ENCODE measurements at regions not wholly inside any gene's neighbourhood (a gene's known extent, or its start where the extent isn't known, plus 50 kb on each side); places are given as distances from the start of the nearest gene placed in this dataset.

DNA sequence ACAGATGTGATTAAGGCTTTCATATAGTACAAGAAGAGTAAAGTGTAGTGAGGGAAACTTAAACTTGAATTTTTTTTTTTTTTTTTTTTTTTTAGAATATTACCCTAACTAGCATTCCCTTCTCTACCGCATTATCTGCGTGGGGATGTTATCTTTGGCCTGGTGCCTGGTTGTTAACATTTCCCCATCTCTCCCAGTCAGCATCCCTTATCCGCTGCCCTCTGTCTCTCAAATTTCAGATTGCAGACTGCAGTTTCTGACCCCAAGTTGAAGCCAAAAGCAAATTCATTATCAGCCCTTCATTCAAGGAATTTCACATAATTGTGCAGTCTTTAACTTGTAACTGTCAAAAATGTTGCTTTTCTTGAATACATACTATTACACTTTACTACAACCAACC is 353.0 kb downstream of the PLOD2 start:
- no peak for TF ChIP-seq EZH2 (IDR thresholded peaks at IDR 0.05; ENCODE audit: borderline replicate concordance, insufficient read depth, low read length, poor library complexity, severe bottlenecking)
- TF ChIP-seq RAD21 (conservative IDR thresholded peaks at IDR 0.05): no peak
- TF ChIP-seq, protein P1, sequence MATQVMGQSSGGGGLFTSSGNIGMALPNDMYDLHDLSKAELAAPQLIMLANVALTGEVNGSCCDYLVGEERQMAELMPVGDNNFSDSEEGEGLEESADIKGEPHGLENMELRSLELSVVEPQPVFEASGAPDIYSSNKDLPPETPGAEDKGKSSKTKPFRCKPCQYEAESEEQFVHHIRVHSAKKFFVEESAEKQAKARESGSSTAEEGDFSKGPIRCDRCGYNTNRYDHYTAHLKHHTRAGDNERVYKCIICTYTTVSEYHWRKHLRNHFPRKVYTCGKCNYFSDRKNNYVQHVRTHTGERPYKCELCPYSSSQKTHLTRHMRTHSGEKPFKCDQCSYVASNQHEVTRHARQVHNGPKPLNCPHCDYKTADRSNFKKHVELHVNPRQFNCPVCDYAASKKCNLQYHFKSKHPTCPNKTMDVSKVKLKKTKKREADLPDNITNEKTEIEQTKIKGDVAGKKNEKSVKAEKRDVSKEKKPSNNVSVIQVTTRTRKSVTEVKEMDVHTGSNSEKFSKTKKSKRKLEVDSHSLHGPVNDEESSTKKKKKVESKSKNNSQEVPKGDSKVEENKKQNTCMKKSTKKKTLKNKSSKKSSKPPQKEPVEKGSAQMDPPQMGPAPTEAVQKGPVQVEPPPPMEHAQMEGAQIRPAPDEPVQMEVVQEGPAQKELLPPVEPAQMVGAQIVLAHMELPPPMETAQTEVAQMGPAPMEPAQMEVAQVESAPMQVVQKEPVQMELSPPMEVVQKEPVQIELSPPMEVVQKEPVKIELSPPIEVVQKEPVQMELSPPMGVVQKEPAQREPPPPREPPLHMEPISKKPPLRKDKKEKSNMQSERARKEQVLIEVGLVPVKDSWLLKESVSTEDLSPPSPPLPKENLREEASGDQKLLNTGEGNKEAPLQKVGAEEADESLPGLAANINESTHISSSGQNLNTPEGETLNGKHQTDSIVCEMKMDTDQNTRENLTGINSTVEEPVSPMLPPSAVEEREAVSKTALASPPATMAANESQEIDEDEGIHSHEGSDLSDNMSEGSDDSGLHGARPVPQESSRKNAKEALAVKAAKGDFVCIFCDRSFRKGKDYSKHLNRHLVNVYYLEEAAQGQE (IDR thresholded peaks at IDR 0.05; ENCODE audit: borderline replicate concordance): no peak
- no peak for TF ChIP-seq MXI1 (conservative IDR thresholded peaks at IDR 0.05; ENCODE audit: poor library complexity, severe bottlenecking)
- Histone ChIP-seq H3K9ac (ENCODE audit: low read length) (no peak overlapping the region), H3K4me3 (ENCODE audit: low read length) (no peak overlapping the region), H3K36me3 (ENCODE audit: insufficient read depth, low read length) (no peaks in the 10 kb centered on the region), H3F3A (ENCODE audit: insufficient read depth, low read length, poor library complexity, severe bottlenecking) (no peaks in the 10 kb centered on the region), H3K27ac (ENCODE audit: low read length) (no peak overlapping the region), H2AFZ (ENCODE audit: low read depth, low read length) (no peak overlapping the region), H3K9me2 (ENCODE audit: insufficient read depth, low read length) (no peaks in the 10 kb centered on the region), H3K4me2 (ENCODE audit: low read length) (no peak overlapping the region), H3K9me3 (ENCODE audit: low read length) (no peaks in the 10 kb centered on the region), H3K79me2 (replicated peaks; ENCODE audit: insufficient read depth, low read length) (no peaks in the 10 kb centered on the region), H3K27me3 (ENCODE audit: insufficient read depth, low read depth, low read length) (no peaks in the 10 kb centered on the region), H4K20me1 (ENCODE audit: insufficient read depth) (no peaks in the 10 kb centered on the region)

DNA sequence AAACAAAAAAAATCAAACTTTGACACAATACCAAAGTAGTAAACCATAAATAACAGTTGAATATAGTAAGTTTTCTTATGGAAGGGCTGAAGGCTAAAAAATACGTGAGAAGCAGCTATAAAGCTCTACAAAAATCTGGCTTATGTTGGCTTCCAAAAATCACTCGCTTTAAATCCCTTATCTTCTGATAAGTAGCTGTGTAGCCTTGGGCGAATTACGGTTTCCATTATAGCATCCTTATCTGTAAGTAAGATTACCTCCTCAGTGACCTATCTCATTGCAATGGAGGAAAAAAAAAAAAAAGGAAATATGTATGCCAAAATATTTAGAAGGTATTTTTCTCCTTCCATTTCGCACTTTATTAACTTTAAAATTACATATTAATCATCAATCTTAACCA is 348.6 kb downstream of the PLOD2 start:
- no peak overlapping the region for H3K9ac ChIP-seq (ENCODE audit: low read length)
- no peaks in the 10 kb centered on the region for H3K9me3 ChIP-seq (ENCODE audit: low read length)
- no peak overlapping the region for H3K4me2 ChIP-seq (ENCODE audit: low read length)
- no peak overlapping the region for H3K27ac ChIP-seq (ENCODE audit: low read length)
- no peak overlapping the region for H3K4me3 ChIP-seq (ENCODE audit: low read length)
- H3K36me3 ChIP-seq (ENCODE audit: insufficient read depth, low read length): no peaks in the 10 kb centered on the region
- no peak overlapping the region for H2AFZ ChIP-seq (ENCODE audit: low read depth, low read length)
- H3K27me3 ChIP-seq (ENCODE audit: insufficient read depth, low read depth, low read length): no peaks in the 10 kb centered on the region
- H3K9me2 ChIP-seq (ENCODE audit: insufficient read depth, low read length): no peaks in the 10 kb centered on the region
- TF ChIP-seq EP300 (conservative IDR thresholded peaks at IDR 0.05; ENCODE audit: poor library complexity, severe bottlenecking) (no peak), SMC3 (conservative IDR thresholded peaks at IDR 0.05; ENCODE audit: poor library complexity) (no peak), POLR2AphosphoS5 (IDR thresholded peaks at IDR 0.05) (no peak), MXI1 (conservative IDR thresholded peaks at IDR 0.05; ENCODE audit: poor library complexity, severe bottlenecking) (no peak), RAD21 (conservative IDR thresholded peaks at IDR 0.05) (no peak), TAF1 (IDR thresholded peaks at IDR 0.05; ENCODE audit: low read depth) (no peak), EZH2 (IDR thresholded peaks at IDR 0.05; ENCODE audit: borderline replicate concordance, insufficient read depth, low read length, poor library complexity, severe bottlenecking) (no peak)
- TF ChIP-seq, protein P1 (IDR thresholded peaks at IDR 0.05; ENCODE audit: borderline replicate concordance): no peak
- TF ChIP-seq, protein P2, sequence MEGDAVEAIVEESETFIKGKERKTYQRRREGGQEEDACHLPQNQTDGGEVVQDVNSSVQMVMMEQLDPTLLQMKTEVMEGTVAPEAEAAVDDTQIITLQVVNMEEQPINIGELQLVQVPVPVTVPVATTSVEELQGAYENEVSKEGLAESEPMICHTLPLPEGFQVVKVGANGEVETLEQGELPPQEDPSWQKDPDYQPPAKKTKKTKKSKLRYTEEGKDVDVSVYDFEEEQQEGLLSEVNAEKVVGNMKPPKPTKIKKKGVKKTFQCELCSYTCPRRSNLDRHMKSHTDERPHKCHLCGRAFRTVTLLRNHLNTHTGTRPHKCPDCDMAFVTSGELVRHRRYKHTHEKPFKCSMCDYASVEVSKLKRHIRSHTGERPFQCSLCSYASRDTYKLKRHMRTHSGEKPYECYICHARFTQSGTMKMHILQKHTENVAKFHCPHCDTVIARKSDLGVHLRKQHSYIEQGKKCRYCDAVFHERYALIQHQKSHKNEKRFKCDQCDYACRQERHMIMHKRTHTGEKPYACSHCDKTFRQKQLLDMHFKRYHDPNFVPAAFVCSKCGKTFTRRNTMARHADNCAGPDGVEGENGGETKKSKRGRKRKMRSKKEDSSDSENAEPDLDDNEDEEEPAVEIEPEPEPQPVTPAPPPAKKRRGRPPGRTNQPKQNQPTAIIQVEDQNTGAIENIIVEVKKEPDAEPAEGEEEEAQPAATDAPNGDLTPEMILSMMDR (IDR thresholded peaks at IDR 0.05; ENCODE audit: poor library complexity, severe bottlenecking): no peak
- H3K79me2 ChIP-seq (replicated peaks; ENCODE audit: insufficient read depth, low read length): no peaks in the 10 kb centered on the region
- H4K20me1 ChIP-seq (ENCODE audit: insufficient read depth): no peaks in the 10 kb centered on the region
- H3F3A ChIP-seq (ENCODE audit: insufficient read depth, low read length, poor library complexity, severe bottlenecking): no peaks in the 10 kb centered on the region
